ENCODE measurements at regions not wholly inside any gene's neighbourhood (a gene's known extent, or its start where the extent isn't known, plus 50 kb on each side); places are given as distances from the start of the nearest gene placed in this dataset.

- TF ChIP-seq SIN3A (IDR thresholded peaks at IDR 0.05; ENCODE audit: borderline replicate concordance, insufficient read depth, low read length) (no peak), TAF1 (IDR thresholded peaks at IDR 0.05; ENCODE audit: borderline replicate concordance, insufficient read depth, low read length) (no peak), POLR2AphosphoS5 (IDR thresholded peaks at IDR 0.05; ENCODE audit: low read depth, low read length) (no peak), FOXP2 (optimal IDR thresholded peaks at IDR 0.05; ENCODE audit: borderline replicate concordance, extremely low read depth, extremely low read length, insufficient read depth) (no peak)
- TF ChIP-seq, protein P1, sequence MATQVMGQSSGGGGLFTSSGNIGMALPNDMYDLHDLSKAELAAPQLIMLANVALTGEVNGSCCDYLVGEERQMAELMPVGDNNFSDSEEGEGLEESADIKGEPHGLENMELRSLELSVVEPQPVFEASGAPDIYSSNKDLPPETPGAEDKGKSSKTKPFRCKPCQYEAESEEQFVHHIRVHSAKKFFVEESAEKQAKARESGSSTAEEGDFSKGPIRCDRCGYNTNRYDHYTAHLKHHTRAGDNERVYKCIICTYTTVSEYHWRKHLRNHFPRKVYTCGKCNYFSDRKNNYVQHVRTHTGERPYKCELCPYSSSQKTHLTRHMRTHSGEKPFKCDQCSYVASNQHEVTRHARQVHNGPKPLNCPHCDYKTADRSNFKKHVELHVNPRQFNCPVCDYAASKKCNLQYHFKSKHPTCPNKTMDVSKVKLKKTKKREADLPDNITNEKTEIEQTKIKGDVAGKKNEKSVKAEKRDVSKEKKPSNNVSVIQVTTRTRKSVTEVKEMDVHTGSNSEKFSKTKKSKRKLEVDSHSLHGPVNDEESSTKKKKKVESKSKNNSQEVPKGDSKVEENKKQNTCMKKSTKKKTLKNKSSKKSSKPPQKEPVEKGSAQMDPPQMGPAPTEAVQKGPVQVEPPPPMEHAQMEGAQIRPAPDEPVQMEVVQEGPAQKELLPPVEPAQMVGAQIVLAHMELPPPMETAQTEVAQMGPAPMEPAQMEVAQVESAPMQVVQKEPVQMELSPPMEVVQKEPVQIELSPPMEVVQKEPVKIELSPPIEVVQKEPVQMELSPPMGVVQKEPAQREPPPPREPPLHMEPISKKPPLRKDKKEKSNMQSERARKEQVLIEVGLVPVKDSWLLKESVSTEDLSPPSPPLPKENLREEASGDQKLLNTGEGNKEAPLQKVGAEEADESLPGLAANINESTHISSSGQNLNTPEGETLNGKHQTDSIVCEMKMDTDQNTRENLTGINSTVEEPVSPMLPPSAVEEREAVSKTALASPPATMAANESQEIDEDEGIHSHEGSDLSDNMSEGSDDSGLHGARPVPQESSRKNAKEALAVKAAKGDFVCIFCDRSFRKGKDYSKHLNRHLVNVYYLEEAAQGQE (IDR thresholded peaks at IDR 0.05; ENCODE audit: insufficient read depth in 1 of 2, low read depth in 2 of 2, low read length in 2 of 2): no peak
These were observed 68.9 kb upstream of the RTL6 start for GRCh38 chr22:44566911-44567310.

All from PFSK-1 (cell line).